ENCODE measurements at regions not wholly inside any gene's neighbourhood (a gene's known extent, or its start where the extent isn't known, plus 50 kb on each side); places are given as distances from the start of the nearest gene placed in this dataset.
A peak's percentile ranks its signal among the peaks of the same experiment; 100 is the strongest.

DNA sequence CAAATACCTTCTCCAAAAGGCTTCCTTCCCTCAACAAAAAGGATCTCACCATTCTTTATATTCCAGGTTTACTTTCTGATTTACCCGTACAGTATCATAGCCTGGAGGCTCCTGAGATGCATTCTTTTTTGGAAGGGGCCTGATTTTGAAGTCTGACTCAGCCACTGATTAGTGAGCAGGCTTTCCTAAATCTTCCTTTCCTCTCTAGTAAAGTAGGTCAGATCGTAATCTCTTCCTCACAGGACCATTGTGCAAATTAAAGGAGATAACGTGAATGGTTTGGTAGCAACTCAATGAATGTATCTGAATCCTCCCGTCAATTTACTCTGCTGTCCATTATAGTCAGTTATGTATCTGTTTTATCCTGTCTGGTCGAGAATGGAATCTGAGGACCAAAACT lies 227.7 kb upstream of the ANO5 start:
- H3K4me1 ChIP-seq (ENCODE audit: control insufficient read depth, low read depth, low read length): peaks cover 4% of the 10 kb centered on the region
- no peak overlapping the region for H2AK5ac ChIP-seq (ENCODE audit: low read length)
- WGBS (ENCODE audit: extremely low coverage, insufficient coverage, low lambda C conversion rate): no CpG with 5 or more reads among the region's 5 CpGs
- no peak overlapping the region for H2BK5ac ChIP-seq (ENCODE audit: low read length)
- no peak overlapping the region for H2BK15ac ChIP-seq (replicated peaks; ENCODE audit: low read depth)
- no peak overlapping the region for H3K27ac ChIP-seq (ENCODE audit: low read depth, low read length)
- H3K36me3 ChIP-seq (ENCODE audit: control insufficient read depth, insufficient read depth, low read length): no peaks in the 10 kb centered on the region
- H3K23ac ChIP-seq (ENCODE audit: low read length): no peak overlapping the region
- H2BK120ac ChIP-seq (ENCODE audit: low read depth, low read length): no peak overlapping the region
- DNase-seq: peak; percentile 66
- no peaks in the 10 kb centered on the region for H3K79me1 ChIP-seq (ENCODE audit: low read length)
- no peak overlapping the region for H3K4me3 ChIP-seq (ENCODE audit: low read length)
- no peak overlapping the region for H3K4ac ChIP-seq (ENCODE audit: low read depth, low read length)
- H3K9ac ChIP-seq (ENCODE audit: low read length): no peak overlapping the region
- H3K4me2 ChIP-seq (ENCODE audit: low read length): no peak overlapping the region
- H4K8ac ChIP-seq (ENCODE audit: low read depth, low read length): no peak overlapping the region
- no peak overlapping the region for H3K18ac ChIP-seq (ENCODE audit: low read length)
- no peaks in the 10 kb centered on the region for H3K27me3 ChIP-seq (ENCODE audit: insufficient read depth, low read length, poor library complexity)
- H3K56ac ChIP-seq (ENCODE audit: low read length): no peak overlapping the region
- no peaks in the 10 kb centered on the region for H3K79me2 ChIP-seq (ENCODE audit: control insufficient read depth, insufficient read depth, low read length)
- H4K5ac ChIP-seq (ENCODE audit: low read length): no peak overlapping the region

DNA sequence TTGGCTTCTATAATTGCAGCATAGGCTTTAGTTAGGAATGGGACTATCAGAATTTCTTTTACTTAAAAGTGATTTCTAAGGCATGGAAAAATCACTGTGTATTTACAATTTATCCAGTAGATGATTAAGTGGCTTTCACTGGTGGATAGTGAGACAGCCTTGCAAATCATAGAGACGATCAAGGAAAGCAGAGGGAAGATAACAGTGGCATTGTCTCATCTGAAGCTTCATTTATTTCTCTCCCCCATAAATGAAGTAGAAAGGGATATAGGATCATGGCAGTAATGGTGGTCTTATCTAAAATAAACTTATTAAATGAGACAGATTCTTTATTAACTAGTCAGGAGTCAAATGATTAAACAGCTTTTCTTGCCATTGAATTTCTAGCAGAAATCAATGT lies 224.2 kb upstream of the ANO5 start:
- peaks cover 4% of the 10 kb centered on the region for H3K4me1 ChIP-seq (ENCODE audit: control insufficient read depth, low read depth, low read length)
- H3K9ac ChIP-seq (ENCODE audit: low read length): no peak overlapping the region
- no peak overlapping the region for H4K5ac ChIP-seq (ENCODE audit: low read length)
- no peak for DNase-seq
- no peak overlapping the region for H3K4me3 ChIP-seq (ENCODE audit: low read length)
- no peak overlapping the region for H2AK5ac ChIP-seq (ENCODE audit: low read length)
- WGBS (ENCODE audit: extremely low coverage, insufficient coverage, low lambda C conversion rate): no CpG with 5 or more reads among the region's 1 CpG
- no peaks in the 10 kb centered on the region for H3K36me3 ChIP-seq (ENCODE audit: control insufficient read depth, insufficient read depth, low read length)
- no peak overlapping the region for H3K56ac ChIP-seq (ENCODE audit: low read length)
- H3K4me2 ChIP-seq (ENCODE audit: low read length): no peak overlapping the region
- H3K4ac ChIP-seq (ENCODE audit: low read depth, low read length): no peak overlapping the region
- H2BK5ac ChIP-seq (ENCODE audit: low read length): no peak overlapping the region
- H3K27me3 ChIP-seq (ENCODE audit: insufficient read depth, low read length, poor library complexity): no peaks in the 10 kb centered on the region
- H3K79me2 ChIP-seq (ENCODE audit: control insufficient read depth, insufficient read depth, low read length): no peaks in the 10 kb centered on the region
- H2BK15ac ChIP-seq (replicated peaks; ENCODE audit: low read depth): no peak overlapping the region
- no peak overlapping the region for H4K8ac ChIP-seq (ENCODE audit: low read depth, low read length)
- H3K27ac ChIP-seq (ENCODE audit: low read depth, low read length): no peak overlapping the region
- no peaks in the 10 kb centered on the region for H3K79me1 ChIP-seq (ENCODE audit: low read length)
- H3K23ac ChIP-seq (ENCODE audit: low read length): no peak overlapping the region
- H2BK120ac ChIP-seq (ENCODE audit: low read depth, low read length): no peak overlapping the region
- no peak overlapping the region for H3K18ac ChIP-seq (ENCODE audit: low read length)

DNA sequence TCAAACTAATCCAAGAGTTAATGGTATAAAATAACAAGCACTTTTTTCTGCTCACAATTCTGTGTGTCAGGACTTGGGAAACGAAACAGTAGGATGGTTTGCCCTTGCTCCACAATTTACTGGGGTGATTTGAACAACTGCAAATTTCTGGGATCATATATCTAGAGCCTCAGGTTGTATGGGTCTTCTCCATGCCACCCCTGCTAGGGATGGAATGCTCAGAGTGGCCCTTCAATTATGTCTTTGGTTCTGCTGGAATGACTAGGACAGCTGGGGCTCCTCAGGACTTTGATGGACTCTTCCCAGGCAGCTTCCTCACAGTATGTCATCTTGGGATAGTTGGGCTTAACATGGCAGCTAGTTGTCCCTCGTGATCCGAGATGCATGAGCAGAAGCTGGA lies 223.0 kb upstream of the ANO5 start:
- Histone ChIP-seq H3K79me1 (ENCODE audit: low read length) (no peaks in the 10 kb centered on the region), H3K27me3 (ENCODE audit: insufficient read depth, low read length, poor library complexity) (no peaks in the 10 kb centered on the region), H3K9ac (ENCODE audit: low read length) (no peak overlapping the region), H3K4me1 (ENCODE audit: control insufficient read depth, low read depth, low read length) (peaks cover 4% of the 10 kb centered on the region), H2BK120ac (ENCODE audit: low read depth, low read length) (no peak overlapping the region), H3K4me3 (ENCODE audit: low read length) (no peak overlapping the region), H4K5ac (ENCODE audit: low read length) (no peak overlapping the region), H3K56ac (ENCODE audit: low read length) (no peak overlapping the region), H3K27ac (ENCODE audit: low read depth, low read length) (no peak overlapping the region), H3K79me2 (ENCODE audit: control insufficient read depth, insufficient read depth, low read length) (no peaks in the 10 kb centered on the region), H3K23ac (ENCODE audit: low read length) (no peak overlapping the region), H3K4me2 (ENCODE audit: low read length) (no peak overlapping the region), H3K4ac (ENCODE audit: low read depth, low read length) (no peak overlapping the region), H3K36me3 (ENCODE audit: control insufficient read depth, insufficient read depth, low read length) (no peaks in the 10 kb centered on the region), H4K8ac (ENCODE audit: low read depth, low read length) (no peak overlapping the region), H2AK5ac (ENCODE audit: low read length) (no peak overlapping the region), H3K18ac (ENCODE audit: low read length) (no peak overlapping the region), H2BK5ac (ENCODE audit: low read length) (no peak overlapping the region), H2BK15ac (replicated peaks; ENCODE audit: low read depth) (no peak overlapping the region)
- DNase-seq: no peak
- WGBS (ENCODE audit: extremely low coverage, insufficient coverage, low lambda C conversion rate): no CpG with 5 or more reads among the region's 3 CpGs

DNA sequence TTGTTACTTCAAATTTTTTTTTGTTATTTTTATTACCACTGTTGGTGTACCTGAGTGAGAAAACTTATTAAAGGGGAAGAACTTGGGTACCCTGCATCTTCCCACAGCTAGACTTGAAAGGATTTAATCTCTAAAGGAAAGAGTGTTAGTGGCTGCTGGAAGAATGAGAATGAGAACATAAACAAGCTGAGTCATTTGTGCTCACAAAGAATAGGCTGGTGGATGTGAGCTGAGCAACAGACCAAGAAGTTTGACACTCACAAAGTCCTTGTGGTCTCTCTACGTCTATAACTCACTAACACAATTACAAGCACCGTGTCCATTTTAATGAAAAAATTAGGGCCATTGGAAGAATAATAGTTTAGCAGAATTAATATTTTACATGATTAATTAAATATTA lies 217.6 kb upstream of the ANO5 start:
- H3K27ac ChIP-seq (ENCODE audit: low read depth, low read length): no peak overlapping the region
- no peak overlapping the region for H3K4me2 ChIP-seq (ENCODE audit: low read length)
- H3K4ac ChIP-seq (ENCODE audit: low read depth, low read length): no peak overlapping the region
- no peak overlapping the region for H2BK5ac ChIP-seq (ENCODE audit: low read length)
- peak; percentile 65 for DNase-seq
- no peak overlapping the region for H3K4me3 ChIP-seq (ENCODE audit: low read length)
- H3K23ac ChIP-seq (ENCODE audit: low read length): no peak overlapping the region
- H3K36me3 ChIP-seq (ENCODE audit: control insufficient read depth, insufficient read depth, low read length): no peaks in the 10 kb centered on the region
- no peak overlapping the region for H2BK15ac ChIP-seq (replicated peaks; ENCODE audit: low read depth)
- no peak overlapping the region for H3K56ac ChIP-seq (ENCODE audit: low read length)
- no peak overlapping the region for H4K5ac ChIP-seq (ENCODE audit: low read length)
- H3K4me1 ChIP-seq (ENCODE audit: control insufficient read depth, low read depth, low read length): no peaks in the 10 kb centered on the region
- no peak overlapping the region for H4K8ac ChIP-seq (ENCODE audit: low read depth, low read length)
- H3K18ac ChIP-seq (ENCODE audit: low read length): no peak overlapping the region
- H2AK5ac ChIP-seq (ENCODE audit: low read length): no peak overlapping the region
- no CpG with 5 or more reads among the region's 2 CpGs for WGBS (ENCODE audit: extremely low coverage, insufficient coverage, low lambda C conversion rate)
- H3K79me2 ChIP-seq (ENCODE audit: control insufficient read depth, insufficient read depth, low read length): no peaks in the 10 kb centered on the region
- H3K9ac ChIP-seq (ENCODE audit: low read length): no peak overlapping the region
- no peaks in the 10 kb centered on the region for H3K79me1 ChIP-seq (ENCODE audit: low read length)
- no peak overlapping the region for H2BK120ac ChIP-seq (ENCODE audit: low read depth, low read length)
- no peaks in the 10 kb centered on the region for H3K27me3 ChIP-seq (ENCODE audit: insufficient read depth, low read length, poor library complexity)

DNA sequence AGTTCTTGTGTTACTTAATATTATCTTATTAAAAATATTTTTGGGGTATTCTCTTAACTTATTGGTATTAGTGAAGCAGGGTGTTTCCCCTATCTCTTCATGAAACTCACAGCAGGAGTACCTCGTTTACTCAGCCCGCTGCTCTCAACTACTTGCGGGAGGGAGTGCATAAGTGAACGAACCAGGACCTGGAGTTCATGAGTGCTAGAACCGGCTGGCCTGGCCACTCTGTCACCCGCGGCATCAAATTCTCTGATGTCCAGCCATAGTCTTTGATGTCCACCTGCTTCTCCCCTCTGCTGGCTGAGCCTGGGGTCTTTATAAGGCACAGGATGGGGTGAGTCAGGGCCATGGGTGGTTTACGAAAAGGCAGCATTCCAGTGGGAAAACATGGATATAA lies 216.7 kb upstream of the ANO5 start:
- Histone ChIP-seq H3K56ac (ENCODE audit: low read length) (no peak overlapping the region), H3K27me3 (ENCODE audit: insufficient read depth, low read length, poor library complexity) (no peaks in the 10 kb centered on the region), H3K4me2 (ENCODE audit: low read length) (no peak overlapping the region), H2AK5ac (ENCODE audit: low read length) (no peak overlapping the region), H3K18ac (ENCODE audit: low read length) (peak overlapping the region; percentile 80), H4K8ac (ENCODE audit: low read depth, low read length) (no peak overlapping the region), H3K9ac (ENCODE audit: low read length) (no peak overlapping the region), H3K4me3 (ENCODE audit: low read length) (no peak overlapping the region), H3K36me3 (ENCODE audit: control insufficient read depth, insufficient read depth, low read length) (no peaks in the 10 kb centered on the region), H3K27ac (ENCODE audit: low read depth, low read length) (no peak overlapping the region), H2BK15ac (replicated peaks; ENCODE audit: low read depth) (no peak overlapping the region), H3K4ac (ENCODE audit: low read depth, low read length) (no peak overlapping the region), H3K23ac (ENCODE audit: low read length) (no peak overlapping the region), H2BK5ac (ENCODE audit: low read length) (no peak overlapping the region), H3K79me1 (ENCODE audit: low read length) (no peaks in the 10 kb centered on the region), H2BK120ac (ENCODE audit: low read depth, low read length) (no peak overlapping the region), H4K5ac (ENCODE audit: low read length) (no peak overlapping the region), H3K4me1 (ENCODE audit: control insufficient read depth, low read depth, low read length) (no peaks in the 10 kb centered on the region), H3K79me2 (ENCODE audit: control insufficient read depth, insufficient read depth, low read length) (no peaks in the 10 kb centered on the region)
- WGBS (ENCODE audit: extremely low coverage, insufficient coverage, low lambda C conversion rate): no CpG with 5 or more reads among the region's 8 CpGs
- DNase-seq: no peak

DNA sequence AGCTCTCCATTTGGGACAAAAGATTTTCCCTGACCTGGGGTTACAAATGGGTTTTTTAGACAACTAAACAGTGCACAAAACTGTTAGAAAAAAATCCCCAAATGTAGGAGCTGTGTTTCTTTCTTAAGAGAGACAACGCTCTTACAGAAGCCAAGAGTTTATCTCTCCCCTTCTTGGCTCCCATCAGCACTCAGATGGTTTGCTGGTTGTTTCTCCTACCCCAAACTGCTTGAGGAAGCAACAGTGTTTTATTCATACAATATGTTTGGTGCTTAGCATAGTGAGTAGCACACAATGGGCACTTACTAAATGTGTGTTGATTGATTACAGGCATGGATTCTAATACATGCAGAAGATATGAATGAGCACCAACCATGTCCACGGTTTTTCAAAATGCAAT lies 209.5 kb upstream of the ANO5 start:
- no peaks in the 10 kb centered on the region for H3K36me3 ChIP-seq (ENCODE audit: control insufficient read depth, insufficient read depth, low read length)
- H3K9ac ChIP-seq (ENCODE audit: low read length): no peak overlapping the region
- no peaks in the 10 kb centered on the region for H3K79me2 ChIP-seq (ENCODE audit: control insufficient read depth, insufficient read depth, low read length)
- H2BK5ac ChIP-seq (ENCODE audit: low read length): no peak overlapping the region
- H2AK5ac ChIP-seq (ENCODE audit: low read length): no peak overlapping the region
- H3K4me2 ChIP-seq (ENCODE audit: low read length): no peak overlapping the region
- H3K27me3 ChIP-seq (ENCODE audit: insufficient read depth, low read length, poor library complexity): no peaks in the 10 kb centered on the region
- H3K4me1 ChIP-seq (ENCODE audit: control insufficient read depth, low read depth, low read length): no peaks in the 10 kb centered on the region
- no peak overlapping the region for H3K4me3 ChIP-seq (ENCODE audit: low read length)
- H3K79me1 ChIP-seq (ENCODE audit: low read length): no peaks in the 10 kb centered on the region
- H2BK15ac ChIP-seq (replicated peaks; ENCODE audit: low read depth): no peak overlapping the region
- no CpG with 5 or more reads among the region's 2 CpGs for WGBS (ENCODE audit: extremely low coverage, insufficient coverage, low lambda C conversion rate)
- H4K5ac ChIP-seq (ENCODE audit: low read length): no peak overlapping the region
- H3K56ac ChIP-seq (ENCODE audit: low read length): no peak overlapping the region
- no peak for DNase-seq
- no peak overlapping the region for H3K18ac ChIP-seq (ENCODE audit: low read length)
- H2BK120ac ChIP-seq (ENCODE audit: low read depth, low read length): no peak overlapping the region
- H3K4ac ChIP-seq (ENCODE audit: low read depth, low read length): no peak overlapping the region
- H4K8ac ChIP-seq (ENCODE audit: low read depth, low read length): no peak overlapping the region
- H3K27ac ChIP-seq (ENCODE audit: low read depth, low read length): no peak overlapping the region
- no peak overlapping the region for H3K23ac ChIP-seq (ENCODE audit: low read length)
